NOMO-1 treated with dmso at 0.1 percent for 144 hours (cell line): ENCODE measurements at regions not wholly inside any gene's neighbourhood (a gene's known extent, or its start where the extent isn't known, plus 50 kb on each side); places are given as distances from the start of the nearest gene placed in this dataset.
"Not testable (repeated sequence)": the region's sequence is repeated elsewhere in the genome, so short reads cannot be mapped to it uniquely, and the experiment has no call there.

Experiments
- DNase-seq: peaks from one replicate; lab custom pipeline; 2025; ENCODE audit not compliant: unreplicated experiment; lab: John Stamatoyannopoulos, UW

DNA sequence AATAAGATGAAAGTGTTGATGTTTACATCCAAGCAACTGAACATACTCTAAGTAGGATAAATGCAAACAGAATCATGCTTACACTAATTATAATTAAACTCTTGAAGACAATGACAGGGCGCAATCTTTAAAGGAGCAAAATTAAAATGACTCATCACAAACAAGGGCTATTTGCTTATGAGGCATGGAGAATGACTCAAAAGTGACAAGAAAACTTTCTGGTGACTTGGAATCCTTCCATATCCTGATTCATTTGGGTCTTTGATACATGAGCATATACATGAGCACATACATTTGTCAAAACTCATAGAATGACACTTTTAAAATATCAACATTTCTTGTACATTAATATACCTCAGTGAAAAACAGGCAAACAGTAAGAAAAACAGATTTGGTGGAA, 1632.3 kb downstream of the KCNT2 start:
- DNase-seq = no peak

DNA sequence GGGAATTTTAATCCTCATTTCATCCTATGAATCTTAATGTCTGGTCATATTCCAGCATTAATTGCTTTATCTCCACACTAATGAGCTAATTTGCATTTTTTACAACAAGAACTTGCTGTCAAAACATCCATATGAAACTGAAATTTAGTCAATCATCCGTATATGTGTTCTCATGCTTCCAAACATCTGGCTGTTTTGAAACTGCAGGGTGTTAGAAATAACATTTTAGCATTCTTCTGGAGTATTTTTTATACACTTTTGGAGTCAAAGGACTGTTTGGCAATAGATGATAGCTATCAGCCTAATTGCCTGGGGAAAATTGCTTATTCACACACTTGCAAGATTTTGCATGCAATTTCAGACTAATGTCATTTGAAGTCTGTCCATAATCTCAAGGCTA, 1639.3 kb downstream of the KCNT2 start:
- no peak for DNase-seq

DNA sequence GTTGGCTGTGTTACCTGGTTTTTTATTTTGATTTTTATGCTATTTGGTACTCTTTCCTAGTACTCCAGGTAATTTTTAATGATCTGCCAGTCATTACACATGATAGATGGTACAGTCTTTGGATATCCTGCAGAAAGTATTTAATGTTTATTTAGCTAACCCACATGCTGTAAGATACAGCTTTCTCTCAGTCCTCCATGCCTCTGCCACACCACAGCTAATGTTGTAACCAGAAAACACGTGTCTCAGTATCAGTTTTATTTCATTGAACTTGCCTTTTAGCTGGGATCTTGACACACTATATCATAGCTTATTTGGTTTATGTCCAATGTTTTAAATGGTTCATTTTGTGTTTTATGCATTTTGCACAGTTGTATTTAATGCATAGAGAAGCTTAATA, 1648.4 kb downstream of the KCNT2 start:
- DNase-seq = no peak

DNA sequence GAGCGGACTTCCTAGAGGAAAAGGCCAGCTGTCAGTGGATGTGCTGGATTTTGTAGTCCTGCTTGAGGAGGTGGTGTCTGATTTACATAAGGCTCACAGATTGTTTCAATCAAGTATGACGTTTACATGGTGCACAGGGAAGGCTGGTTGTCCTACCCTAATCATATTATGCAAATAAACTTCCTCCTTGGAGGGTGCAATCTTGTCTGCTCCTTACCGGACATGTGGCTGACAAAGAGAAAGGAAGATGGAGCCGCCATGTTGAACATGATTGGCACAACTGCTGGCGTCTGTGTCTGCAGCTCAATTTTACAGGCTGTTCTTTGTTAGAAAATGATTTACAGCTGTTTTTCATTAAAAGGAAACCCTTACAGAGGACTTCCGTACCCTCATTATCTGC, 1656.1 kb downstream of the KCNT2 start:
- DNase-seq = no peak

DNA sequence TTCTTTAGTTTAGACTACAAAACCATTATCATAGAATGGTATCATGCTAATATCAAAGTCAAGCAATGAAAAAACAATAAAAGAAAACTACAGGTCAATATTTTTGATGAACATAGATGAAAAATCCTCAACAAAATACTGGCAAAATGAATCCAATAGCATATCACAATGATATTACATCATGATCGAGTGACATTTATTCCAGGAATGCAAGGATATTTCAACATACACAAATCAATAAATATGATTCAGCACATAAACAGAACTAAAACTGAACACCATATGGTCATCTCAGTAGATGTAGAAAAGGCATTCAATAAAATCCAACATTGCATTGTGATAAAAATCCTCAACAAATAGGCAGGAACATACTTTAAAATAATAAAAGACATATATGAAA, 1657.7 kb downstream of the KCNT2 start:
- DNase-seq = no peak

DNA sequence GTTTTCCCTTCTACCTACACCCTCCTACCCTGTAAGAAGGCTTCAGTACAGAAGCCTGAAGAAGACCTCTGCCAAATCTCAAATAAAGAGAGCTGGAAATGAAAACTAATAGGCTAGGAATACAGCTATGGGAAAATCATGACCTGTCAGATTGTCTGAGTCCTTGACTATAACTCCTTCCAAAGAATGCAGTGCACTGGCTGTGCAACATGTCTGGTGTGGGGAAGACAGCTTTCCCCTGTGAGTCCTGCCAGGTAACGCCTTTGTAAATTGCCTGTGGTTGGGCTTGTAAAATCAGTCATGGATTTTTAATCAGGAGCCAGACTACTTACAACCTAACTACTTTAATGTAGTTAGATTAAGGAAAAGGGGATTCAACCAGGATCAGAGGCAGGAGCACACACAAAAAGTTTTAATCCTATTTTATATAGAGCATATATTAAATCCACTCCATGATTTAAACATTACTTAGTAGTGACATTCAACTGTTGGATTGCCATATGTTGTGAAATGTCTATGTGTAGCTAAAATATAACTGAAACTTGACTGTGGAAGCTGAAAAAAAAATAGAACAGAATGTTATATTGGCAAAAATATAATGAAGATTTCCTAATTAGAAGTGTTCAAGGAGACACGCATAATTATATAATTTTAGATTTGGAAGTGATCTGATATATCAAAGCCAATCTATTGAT, 1667.8 kb downstream of the KCNT2 start:
- no peak for DNase-seq

DNA sequence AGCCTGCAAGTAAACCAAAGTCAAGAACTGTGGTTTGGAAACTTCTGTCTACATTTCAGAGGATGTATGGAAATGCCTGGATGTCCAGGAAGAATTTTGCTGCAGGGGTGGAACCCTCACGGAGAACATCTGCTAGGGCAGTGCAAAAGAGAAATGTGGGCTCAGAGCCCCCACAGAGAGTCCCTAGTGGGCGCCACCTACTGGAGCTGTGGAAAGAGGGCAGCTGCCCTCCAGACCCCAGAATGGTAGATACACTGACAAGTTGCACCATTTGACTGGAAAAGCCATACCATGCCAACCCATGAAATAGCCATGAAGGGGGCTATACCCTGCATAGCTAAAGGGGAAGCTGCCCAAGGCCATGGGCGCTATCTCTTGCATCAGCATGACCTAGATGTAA, 1672.4 kb downstream of the KCNT2 start:
- no peak for DNase-seq

DNA sequence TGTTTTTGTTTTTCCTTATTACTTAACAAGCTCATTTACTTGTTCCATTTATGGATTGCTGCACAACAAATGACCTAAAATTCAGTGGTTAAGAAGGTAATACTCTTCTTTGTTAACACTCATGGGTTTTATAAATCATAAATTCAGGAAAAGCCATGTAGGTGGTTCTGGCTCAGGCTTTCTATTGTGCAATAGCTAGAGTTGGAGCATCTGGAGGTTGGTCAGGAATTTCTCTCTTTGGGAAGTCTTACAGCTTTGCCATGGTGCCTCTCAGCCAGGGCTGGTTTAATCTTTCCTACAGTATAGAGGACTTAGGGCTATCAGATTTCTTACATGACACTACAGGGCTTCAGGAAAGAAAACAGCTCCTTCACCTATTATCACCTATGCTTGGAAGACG, 1677.1 kb downstream of the KCNT2 start:
- DNase-seq = no peak

DNA sequence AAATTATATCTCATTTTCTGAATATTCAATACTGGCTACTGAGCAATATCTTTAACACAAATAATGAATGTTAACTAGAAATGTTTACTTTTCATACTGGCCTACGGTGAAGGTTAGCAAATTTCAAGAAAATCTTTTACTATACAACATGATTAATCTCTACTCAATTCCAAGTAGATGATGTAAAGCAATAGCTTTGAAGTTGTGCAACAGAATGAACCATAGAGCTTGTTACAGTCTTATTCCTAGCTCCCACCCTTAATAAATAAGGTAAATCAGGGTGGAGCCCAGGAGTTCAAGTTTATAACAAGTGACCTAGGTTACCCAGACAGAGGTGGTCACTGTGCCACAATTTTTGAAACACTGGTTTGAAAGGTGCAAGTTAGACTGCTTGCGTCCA, 1678.1 kb downstream of the KCNT2 start:
- no peak for DNase-seq

DNA sequence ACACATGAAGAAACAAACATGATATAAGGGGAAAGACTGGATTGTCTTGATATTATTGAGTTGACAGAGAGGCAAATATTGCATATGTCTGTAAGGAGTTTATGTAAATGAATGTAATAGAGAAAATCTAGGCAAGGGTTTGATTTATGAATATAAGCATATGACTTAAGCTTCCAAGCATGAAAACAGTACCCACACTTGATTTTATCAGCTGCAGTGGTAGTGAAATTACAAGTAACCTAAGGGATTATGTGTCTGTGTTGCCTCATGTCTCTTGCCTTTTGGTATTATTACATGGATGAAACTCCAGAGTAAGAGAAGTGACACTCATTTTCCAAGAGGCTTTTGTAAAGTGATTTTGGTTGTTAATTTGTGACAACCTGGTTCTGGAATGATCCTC, 1678.9 kb downstream of the KCNT2 start:
- DNase-seq = no peak

DNA sequence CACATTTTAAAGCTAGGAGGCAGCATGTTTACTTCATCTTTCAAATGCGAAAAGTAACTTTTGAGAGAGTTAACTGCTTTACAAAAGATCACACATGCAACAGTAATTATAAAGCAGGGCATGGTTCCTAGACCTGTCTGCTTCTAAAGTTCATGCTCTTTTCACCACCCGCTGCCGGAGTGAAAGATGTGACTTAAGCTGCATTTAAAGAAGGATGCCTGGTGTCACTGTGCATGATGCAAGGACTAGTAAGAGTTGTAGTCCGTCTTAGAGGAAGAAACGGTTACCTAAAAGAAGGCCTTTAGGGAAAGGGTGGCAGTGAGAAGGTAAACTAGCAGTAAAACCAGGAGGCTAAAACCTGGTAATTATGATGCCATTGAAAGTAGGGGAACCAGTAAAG, 1689.1 kb downstream of the KCNT2 start:
- DNase-seq = no peak

DNA sequence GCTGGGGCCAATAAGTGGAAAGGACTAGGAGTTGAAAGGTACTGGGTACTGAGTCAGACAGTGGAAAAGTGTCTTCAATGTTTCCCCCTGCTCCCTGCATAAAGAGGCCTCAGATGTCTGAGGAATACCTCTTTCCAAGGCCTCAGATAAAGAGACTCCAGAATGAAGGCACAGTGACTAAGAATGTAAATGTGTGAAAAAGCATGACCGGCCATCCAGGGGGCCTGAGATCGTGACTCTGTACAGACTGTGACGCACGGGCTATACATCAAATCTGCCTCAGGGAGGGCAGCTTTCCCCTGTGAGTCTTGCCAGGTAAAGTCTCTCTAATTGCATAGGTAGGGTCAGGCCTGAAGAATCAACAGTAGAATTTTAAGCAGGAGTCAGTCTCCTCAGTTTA, 1690.5 kb downstream of the KCNT2 start:
- DNase-seq = no peak

DNA sequence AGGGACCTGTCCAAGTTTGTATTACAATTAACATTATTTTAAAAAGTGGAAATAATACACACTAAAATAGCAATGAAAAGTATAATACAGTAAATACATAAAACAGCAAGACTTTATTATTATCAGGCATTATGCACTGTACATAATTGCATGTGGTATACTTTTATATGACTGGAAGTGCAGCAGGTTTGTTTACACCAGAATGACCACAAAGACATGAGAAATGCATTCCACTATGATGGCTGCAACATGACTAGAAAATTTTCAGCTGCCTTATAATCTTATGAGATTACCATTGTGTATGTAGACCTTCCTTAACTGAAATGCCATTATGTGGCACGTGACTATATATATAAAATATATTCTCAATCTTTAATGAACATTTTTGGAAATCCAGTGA, 1699.6 kb downstream of the KCNT2 start:
- DNase-seq = no peak

DNA sequence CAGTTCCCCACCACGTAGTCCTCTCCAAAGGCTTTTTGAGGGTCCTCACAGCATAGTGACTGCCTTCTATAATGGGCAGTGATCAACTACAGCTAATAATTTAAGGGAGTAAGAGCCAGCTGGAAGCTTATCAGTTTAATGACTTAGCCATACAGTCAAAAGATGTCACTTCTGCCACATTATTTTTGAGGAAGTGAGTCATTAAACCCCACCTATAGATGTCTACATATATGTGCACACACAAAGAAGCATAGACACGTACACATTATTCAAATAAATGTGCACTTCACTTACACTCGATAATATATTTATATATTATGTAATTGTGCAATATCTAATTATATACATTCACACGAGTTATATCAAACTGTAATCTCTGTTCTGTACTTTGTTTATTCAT, 1704.7 kb downstream of the KCNT2 start:
- DNase-seq = no peak

DNA sequence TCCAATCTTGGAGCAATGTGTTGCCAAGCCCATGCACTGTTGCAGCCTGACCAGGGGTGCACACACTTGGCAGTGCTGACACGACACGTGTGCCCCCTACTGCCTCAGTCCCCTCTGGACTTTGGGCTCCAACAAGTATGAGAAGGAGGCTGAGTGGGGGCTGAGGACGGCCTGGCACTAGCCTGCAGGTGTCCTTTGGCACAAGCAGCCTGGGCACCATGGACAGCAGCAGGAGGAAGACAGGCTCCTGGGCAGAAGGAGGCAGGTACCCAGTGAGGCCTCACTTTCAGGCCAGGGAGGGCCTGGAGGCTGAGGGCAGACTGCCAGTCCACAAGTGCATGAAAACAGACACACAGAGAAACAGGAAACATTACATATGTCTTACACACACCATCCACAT, 1702.9 kb upstream of the B3GALT2 start:
- DNase-seq = no peak

DNA sequence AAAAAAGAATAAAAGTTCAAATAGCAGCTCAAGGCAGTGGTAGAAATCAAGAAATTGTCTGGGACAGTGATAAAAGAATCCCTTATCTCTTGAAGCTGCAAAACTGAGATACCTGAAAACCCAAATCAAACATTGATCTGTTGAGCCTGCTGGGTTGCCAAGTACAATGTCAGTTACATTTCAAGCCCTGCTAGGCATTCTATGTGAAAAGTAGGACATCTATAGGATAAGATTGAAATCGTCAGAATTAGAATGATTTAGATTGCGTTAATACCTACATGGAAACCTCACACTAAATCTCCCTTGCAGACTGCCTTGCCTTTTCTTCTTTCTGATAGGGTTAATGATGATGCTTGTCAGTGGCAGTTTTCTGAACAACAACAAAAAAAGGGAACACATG, 1684.4 kb upstream of the B3GALT2 start:
- DNase-seq = no peak

DNA sequence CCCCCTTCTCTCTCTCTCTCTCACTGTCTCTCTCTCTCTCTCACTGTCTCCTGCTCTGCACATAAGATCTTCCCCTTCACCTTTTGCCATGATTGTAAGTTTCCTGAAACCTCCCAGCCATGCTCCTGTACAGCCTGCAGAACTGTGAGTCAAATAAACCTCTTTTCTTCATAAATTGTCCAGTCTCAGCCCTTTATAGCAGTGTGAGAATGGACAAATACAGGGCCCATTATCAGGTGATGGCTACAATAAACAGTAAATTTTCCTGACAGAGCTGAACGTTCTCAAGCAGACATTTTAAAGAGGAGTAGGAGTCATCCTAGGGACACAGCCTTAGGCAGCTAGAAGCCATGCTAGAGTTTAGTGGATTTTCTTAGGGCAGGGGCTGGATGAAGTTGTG, 1679.7 kb upstream of the B3GALT2 start:
- DNase-seq = no peak

DNA sequence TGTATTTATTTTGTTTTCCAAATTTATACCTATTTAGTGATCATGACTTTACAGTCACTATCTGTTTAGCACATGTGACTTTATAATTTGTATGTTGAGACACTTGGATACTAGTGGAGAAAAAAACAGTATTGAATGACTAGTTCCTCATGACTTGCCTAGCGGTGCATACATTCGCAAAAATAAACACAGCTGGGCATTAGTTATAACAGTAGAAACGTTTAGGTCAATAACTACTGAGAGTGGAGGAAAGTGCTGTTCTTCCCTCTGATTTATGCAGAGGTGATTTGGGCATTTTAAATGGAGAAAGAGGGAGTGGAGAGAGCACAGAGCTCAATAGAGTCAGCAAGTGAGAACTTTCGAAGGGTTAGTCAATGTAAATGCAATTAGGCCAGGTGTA, 1679.0 kb upstream of the B3GALT2 start:
- no peak for DNase-seq

DNA sequence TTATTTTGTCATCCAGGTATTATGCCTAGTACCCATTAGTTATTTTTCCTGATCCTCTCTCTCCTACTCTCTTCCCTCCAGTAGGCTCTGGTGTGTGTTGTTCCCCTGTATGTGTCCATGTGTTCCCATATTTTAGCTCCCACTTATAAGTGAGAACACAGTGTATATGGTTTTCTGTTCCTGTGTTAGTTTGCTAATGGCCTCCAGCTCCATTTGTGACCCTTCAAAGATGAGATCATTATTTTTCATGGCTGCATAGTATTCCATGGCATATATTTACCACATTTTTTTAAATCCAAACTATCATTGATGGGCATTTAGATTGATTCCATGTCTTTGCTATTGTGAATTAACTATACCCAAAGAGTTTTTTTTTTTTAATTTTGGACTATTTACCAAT, 1675.7 kb upstream of the B3GALT2 start:
- DNase-seq = no peak

DNA sequence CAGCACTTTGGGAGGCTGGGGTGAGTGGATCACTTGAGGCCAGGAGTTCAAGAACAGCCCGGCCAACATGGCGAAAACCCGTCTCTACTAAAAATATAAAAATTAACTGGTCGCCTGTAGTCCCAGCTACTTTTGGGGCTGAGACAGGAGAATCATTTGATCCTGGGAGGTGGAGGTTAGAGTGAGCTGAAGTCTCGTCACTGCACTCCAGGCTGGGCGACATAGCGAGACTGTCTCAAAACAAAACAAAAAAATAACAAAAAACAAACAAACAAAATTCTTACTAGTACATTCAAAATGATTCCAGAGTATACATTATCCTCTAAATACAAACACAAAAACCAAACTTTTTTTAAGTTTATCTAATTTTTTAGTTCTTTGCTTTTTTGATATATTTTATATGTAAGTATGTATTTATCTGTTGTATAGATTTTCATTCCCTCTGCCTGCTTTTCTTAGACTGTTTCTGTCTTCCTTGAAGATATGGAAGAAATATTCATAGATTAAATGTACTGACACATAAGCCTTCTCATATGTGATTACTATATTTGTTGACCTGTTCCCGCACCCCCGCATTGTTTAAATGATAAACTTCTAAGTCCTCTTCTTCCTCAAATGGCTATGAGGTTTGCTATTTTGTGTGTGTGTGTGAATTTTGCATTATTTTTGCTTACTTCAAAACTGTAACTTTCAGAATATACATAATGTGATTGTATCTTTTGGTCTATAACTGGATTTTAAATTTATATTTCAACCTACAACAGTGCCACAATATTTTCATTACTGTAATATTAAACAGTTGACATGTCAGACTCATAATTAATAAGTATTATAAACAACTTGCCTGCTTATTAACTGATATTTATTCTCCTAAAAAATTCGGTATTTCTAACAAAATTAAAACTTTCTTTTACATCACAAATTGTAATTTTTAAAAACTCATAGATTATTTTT, 1674.1 kb upstream of the B3GALT2 start:
- DNase-seq = no peak

DNA sequence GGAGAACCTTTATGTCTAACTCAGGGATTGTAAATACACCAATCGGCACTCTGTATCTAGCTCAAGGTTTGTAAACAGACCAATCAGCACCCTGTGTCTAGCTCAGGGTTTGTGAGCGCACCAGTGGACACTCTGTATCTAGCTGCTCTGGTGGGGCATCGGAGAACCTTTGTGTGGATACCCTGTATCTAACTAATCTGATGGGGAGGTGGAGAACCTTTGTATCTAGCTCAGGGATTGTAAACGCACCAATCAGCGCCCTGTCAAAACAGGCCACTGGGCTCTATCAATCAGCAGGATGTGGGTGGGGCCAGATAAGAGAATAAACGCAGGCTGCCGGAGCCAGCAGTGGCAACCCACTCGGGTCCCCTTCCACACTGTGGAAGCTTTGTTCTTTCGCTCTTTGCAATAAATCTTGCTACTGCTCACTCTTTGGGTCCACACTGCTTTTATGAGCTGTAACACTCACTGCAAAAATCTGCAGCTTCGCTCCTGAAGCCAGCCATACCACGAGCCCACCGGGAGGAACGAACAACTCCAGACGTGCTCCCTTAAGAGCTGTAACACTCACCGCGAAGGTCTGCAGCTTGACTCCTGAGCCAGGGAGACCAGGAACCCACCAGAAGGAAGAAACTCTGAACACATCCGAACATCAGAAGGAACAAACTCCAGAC, 1673.2 kb upstream of the B3GALT2 start:
- not testable (repeated sequence) for DNase-seq
